IMR-90 (cell line): ENCODE measurements at regions not wholly inside any gene's neighbourhood (a gene's known extent, or its start where the extent isn't known, plus 50 kb on each side); places are given as distances from the start of the nearest gene placed in this dataset.

ENCODE experiments used
- ATAC-seq: fragments of 200-7000 bp; cut with Tn5 transposase; 2 replicates; pipeline ENCODE4 v1.9.1; 2020; ENCODE audit warnings: low read depth, mild to moderate bottlenecking, moderate library complexity
- BruUV-seq: library from RNA; stranded (reverse); fragments of 400-500 nt; replicated peaks from 2 replicates; lab custom pipeline; 2021; lab: Mats Ljungman, UMichigan
- CTCF ChIA-PET: fragments of 300-600 bp; formaldehyde crosslinking; extraction: SDS; loops from one replicate; lab custom pipeline; 2021; ENCODE audit warnings: antibody characterized with exemption; lab: Yijun Ruan, JAX
- POLR2A ChIA-PET: fragments of 300-600 bp; sonication (Branson Sonifier 250); formaldehyde crosslinking; loops from one replicate; lab custom pipeline; 2022; ENCODE audit warnings: antibody characterized with exemption; ENCODE audit not compliant: unreplicated experiment; lab: Charles Lee
- DNase-seq: peaks from one replicate; pipeline ENCODE4 v3.0.0; 2013
- H2AFZ ChIP-seq: replicated peaks from 2 replicates; pipeline ENCODE3; 2013; ENCODE audit warnings: low read length, mild to moderate bottlenecking; ENCODE audit not compliant: poor library complexity
- H2AK5ac ChIP-seq: 2 replicates; pipeline ENCODE4 v1.6.1; 2013; ENCODE audit warnings: low read depth, low read length, inconsistent platforms
- H2AK9ac ChIP-seq: replicated peaks from 2 replicates; pipeline ENCODE3; 2013; ENCODE audit warnings: mild to moderate bottlenecking, low read depth, low read length, moderate library complexity; ENCODE audit not compliant: poor library complexity
- H2BK120ac ChIP-seq: 2 replicates; pipeline ENCODE4 v1.6.1; 2013; ENCODE audit warnings: low read depth, low read length, inconsistent platforms
- H2BK15ac ChIP-seq: 3 replicates; pipeline ENCODE4 v1.6.1; 2013; ENCODE audit warnings: low read depth, low read length, inconsistent platforms
- H2BK20ac ChIP-seq: 2 replicates; pipeline ENCODE4 v1.6.1; 2013; ENCODE audit warnings: low read depth, mild to moderate bottlenecking, inconsistent platforms, low read length, moderate library complexity
- H2BK5ac ChIP-seq: 2 replicates; pipeline ENCODE4 v1.6.1; 2013; ENCODE audit warnings: mild to moderate bottlenecking, low read depth, low read length, inconsistent platforms; ENCODE audit not compliant: poor library complexity, severe bottlenecking
- H3K14ac ChIP-seq: replicated peaks from 2 replicates; pipeline ENCODE4 v1.6.1; 2013; ENCODE audit warnings: low read depth, low read length, inconsistent platforms
- H3K18ac ChIP-seq: 2 replicates; pipeline ENCODE4 v1.6.1; 2013; ENCODE audit warnings: low read depth, low read length, control low read depth
- H3K23ac ChIP-seq: 2 replicates; pipeline ENCODE4 v1.6.1; 2013; ENCODE audit warnings: low read depth, low read length, inconsistent platforms
- H3K27ac ChIP-seq: 2 replicates; pipeline ENCODE4 v1.5.1; 2013; ENCODE audit warnings: mild to moderate bottlenecking, control low read depth, low read length; ENCODE audit not compliant: insufficient read depth
- H3K27me3 ChIP-seq: 2 replicates; pipeline ENCODE4 v1.6.1; 2013; ENCODE audit warnings: low read length; ENCODE audit not compliant: control insufficient read depth, insufficient read depth
- H3K36me3 ChIP-seq: 2 replicates; pipeline ENCODE4 v1.6.1; 2013; ENCODE audit warnings: low read length, mixed read lengths; ENCODE audit not compliant: control insufficient read depth, insufficient read depth
- H3K4ac ChIP-seq: 2 replicates; pipeline ENCODE4 v1.6.1; 2013; ENCODE audit warnings: low read depth, low read length, inconsistent platforms
- H3K4me1 ChIP-seq: 2 replicates; pipeline ENCODE4 v1.6.1; 2013; ENCODE audit warnings: low read length, mixed read lengths; ENCODE audit not compliant: control insufficient read depth, insufficient read depth
- H3K4me2 ChIP-seq: 2 replicates; pipeline ENCODE4 v1.6.1; 2013; ENCODE audit warnings: low read depth, mild to moderate bottlenecking, control low read depth, low read length, moderate library complexity
- H3K4me3 ChIP-seq: 2 replicates; pipeline ENCODE4 v1.5.1; 2013; ENCODE audit warnings: low read depth, mild to moderate bottlenecking, control low read depth, low read length, moderate library complexity; ENCODE audit not compliant: insufficient read depth
- H3K56ac ChIP-seq: 2 replicates; pipeline ENCODE4 v1.6.1; 2013; ENCODE audit warnings: low read length, inconsistent platforms; ENCODE audit not compliant: insufficient read depth; ENCODE audit errors: extremely low read depth
- H3K79me1 ChIP-seq, 2 experiments: 2 replicates each; pipeline ENCODE4 v1.6.1; 2013; ENCODE audit warnings: low read length in 2 of 2, inconsistent platforms in 1 of 2, low read depth in 1 of 2
- H3K9ac ChIP-seq: 2 replicates; pipeline ENCODE4 v1.6.1; 2013; ENCODE audit warnings: low read depth, low read length, control low read depth
- H3K9me1 ChIP-seq: 2 replicates; pipeline ENCODE4 v1.6.1; 2013; ENCODE audit warnings: low read length, inconsistent platforms; ENCODE audit not compliant: insufficient read depth
- H3K9me3 ChIP-seq: 2 replicates; pipeline ENCODE4 v1.6.1; 2013; ENCODE audit warnings: low read length; ENCODE audit not compliant: control insufficient read depth, insufficient read depth
- H4K20me1 ChIP-seq: 2 replicates; pipeline ENCODE4 v1.6.1; 2013; ENCODE audit warnings: low read length, inconsistent platforms; ENCODE audit not compliant: insufficient read depth
- H4K5ac ChIP-seq: 2 replicates; pipeline ENCODE4 v1.6.1; 2013; ENCODE audit warnings: mild to moderate bottlenecking, low read depth, low read length, control low read depth
- H4K8ac ChIP-seq, 2 experiments: 2 replicates each; pipeline ENCODE4 v1.6.1; 2013; ENCODE audit warnings: low read depth in 2 of 2, low read length in 2 of 2, control low read depth in 1 of 2, inconsistent platforms in 1 of 2
- H4K91ac ChIP-seq: 2 replicates; pipeline ENCODE4 v1.6.1; 2013; ENCODE audit warnings: low read depth, low read length, inconsistent platforms; ENCODE audit not compliant: insufficient read depth
- BHLHE40 ChIP-seq: fragments of 150-350 bp; IDR thresholded peaks from 2 replicates; pipeline ENCODE4 v1.6.1; 2016; ENCODE audit warnings: mild to moderate bottlenecking, low read depth, low read length
- CEBPB ChIP-seq: IDR thresholded peaks from 2 replicates; pipeline ENCODE4 v1.6.1; 2012; ENCODE audit warnings: low read depth, low read length, improper control_type of control experiment
- CHD1 ChIP-seq: IDR thresholded peaks from 2 replicates; pipeline ENCODE4 v1.6.1; 2012; ENCODE audit warnings: low read depth, low read length, improper control_type of control experiment
- FOS ChIP-seq: fragments of 150-350 bp; IDR thresholded peaks from 2 replicates; pipeline ENCODE4 v1.6.1; 2016; ENCODE audit warnings: low read depth, low read length
- MAZ ChIP-seq: IDR thresholded peaks from 2 replicates; pipeline ENCODE4 v1.6.1; 2012; ENCODE audit warnings: low read depth, mild to moderate bottlenecking, low read length, improper control_type of control experiment, moderate library complexity, borderline replicate concordance
- MXI1 ChIP-seq: IDR thresholded peaks from 2 replicates; pipeline ENCODE4 v1.6.1; 2012; ENCODE audit warnings: low read depth, mild to moderate bottlenecking, low read length, moderate library complexity, borderline replicate concordance
- NFE2L2 ChIP-seq: fragments of 150-350 bp; IDR thresholded peaks from 2 replicates; pipeline ENCODE4 v1.6.1; 2016; ENCODE audit warnings: low read depth, mild to moderate bottlenecking, low read length
- POLR2A ChIP-seq: IDR thresholded peaks from 2 replicates; pipeline ENCODE4 v1.6.1; 2012; ENCODE audit warnings: mild to moderate bottlenecking, low read depth, low read length
- RAD21 ChIP-seq: IDR thresholded peaks from 2 replicates; pipeline ENCODE4 v1.6.1; 2012; ENCODE audit warnings: low read length, improper control_type of control experiment
- RCOR1 ChIP-seq: IDR thresholded peaks from 2 replicates; pipeline ENCODE4 v1.6.1; 2012; ENCODE audit warnings: mild to moderate bottlenecking, low read length, improper control_type of control experiment; ENCODE audit not compliant: insufficient replicate concordance
- RFX5 ChIP-seq: IDR thresholded peaks from 2 replicates; pipeline ENCODE4 v1.8.0; 2012; ENCODE audit warnings: low read depth, mild to moderate bottlenecking, low read length, moderate library complexity
- SMC3 ChIP-seq: fragments of 150-350 bp; IDR thresholded peaks from 2 replicates; pipeline ENCODE4 v1.6.1; 2016; ENCODE audit warnings: low read depth, mild to moderate bottlenecking, antibody characterized with exemption, low read length, moderate library complexity
- WGBS, 2 experiments: methylation state at CpG; one replicate each; pipeline versions ENCODE4 v1.1.5 to v1.1.7; 2013; ENCODE audit warnings: missing lambda C conversion rate in 2 of 2; ENCODE audit not compliant: insufficient read length in 1 of 2; ENCODE audit errors: extremely low coverage in 2 of 2; 5-methylcytosine and 5-hydroxymethylcytosine counted together
- dilution Hi-C: fragments of 300-500 bp; cut with HindIII; formaldehyde crosslinking; loops from one replicate; pipeline ENCODE4 v1.14.3; 2018; ENCODE audit warnings: low sequenced_read_pairs; ENCODE audit not compliant: unreplicated experiment
- in situ Hi-C: fragments of 300-500 bp; cut with MboI; formaldehyde crosslinking; loops from 3 replicates; pipeline ENCODE4 v1.14.3; 2019; ENCODE audit warnings: low sequenced_read_pairs, inconsistent platforms, mixed read lengths
- intact Hi-C: fragments of 100-400 bp; cut with micrococcal nuclease; formaldehyde crosslinking; loops from 2 replicates; pipeline ENCODE4 v1.10.0; 2022
- TF ChIP-seq, protein P1 (sequence below): fragments of 150-350 bp; IDR thresholded peaks from 2 replicates; pipeline ENCODE4 v1.6.1; 2017; ENCODE audit warnings: mild to moderate bottlenecking, antibody characterized with exemption, low read length, low read depth
- TF ChIP-seq, protein P2 (sequence below): conservative IDR thresholded peaks from 2 replicates; pipeline ENCODE4 v1.5.1; 2012; ENCODE audit warnings: mild to moderate bottlenecking, low read depth, low read length, improper control_type of control experiment
- TF ChIP-seq, protein P3 (sequence below): fragments of 150-350 bp; IDR thresholded peaks from 2 replicates; pipeline ENCODE4 v1.6.1; 2016; ENCODE audit warnings: low read depth, mild to moderate bottlenecking, low read length, moderate library complexity, borderline replicate concordance

DNA sequence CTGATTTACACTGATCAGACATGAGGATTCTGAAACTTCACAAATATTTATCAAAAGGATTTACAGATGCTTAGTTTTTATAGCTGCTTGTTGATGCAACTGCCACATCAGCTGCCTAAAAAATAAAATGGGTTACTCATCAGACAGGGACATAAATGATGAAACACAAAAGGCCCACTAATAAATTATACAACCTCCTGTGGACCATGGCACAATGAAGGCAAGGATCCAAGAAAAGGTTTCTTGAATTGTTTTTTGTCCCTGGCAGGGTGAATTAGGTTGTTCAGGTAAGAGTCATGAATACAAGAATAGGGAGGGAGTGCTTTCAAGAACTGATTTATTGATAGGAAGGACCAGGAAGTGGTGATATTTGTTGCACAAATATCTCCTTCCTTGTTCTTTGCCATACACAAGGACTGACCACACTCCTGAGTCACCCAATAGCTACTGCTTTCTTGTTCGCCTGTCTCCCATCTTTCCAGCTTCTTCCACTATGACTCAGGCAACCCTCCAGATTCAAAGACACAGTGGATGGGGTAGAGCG, 234.5 kb downstream of the AHR start:
- CTCF ChIA-PET = interaction anchor here (0.6 kb wide), 1 partner anchor 19 kb away, joined by 5 read pairs; no protein-coding TSS in a partner anchor
- H2BK120ac ChIP-seq = peak overlapping the region; percentile 86
- H2AFZ ChIP-seq = peak overlapping the region; percentile 7
- peak overlapping the region; percentile 10; the same call in 1 of the 2 replicates for H3K4me2 ChIP-seq
- no TSS peak for BruUV-seq
- H3K4ac ChIP-seq = peak overlapping the region; percentile 30; the same call in 1 of the 2 replicates
- H4K5ac ChIP-seq = no peak overlapping the region
- H3K14ac ChIP-seq = peak overlapping the region; percentile 49; the same call in 1 of the 2 replicates
- no peak overlapping the region for H3K4me3 ChIP-seq
- POLR2A ChIA-PET = no interaction called here
- in situ Hi-C loops = no loop called here
- no peak overlapping the region for H2AK9ac ChIP-seq
- peak overlapping the region; percentile 54 to 72; a peak in 3 of 4 replicates for H4K8ac ChIP-seq
- intact Hi-C loops = loop anchor here (5.0 to 10.0 kb wide), 3 partner anchors 114 to 548 kb away; no protein-coding TSS in a partner anchor
- peak overlapping the region; percentile 81 for H2BK5ac ChIP-seq
- dilution Hi-C loops = no loop called here
- no peaks in the 10 kb centered on the region for H3K79me1 ChIP-seq
- H4K91ac ChIP-seq = peak overlapping the region; percentile 67; the same call in 1 of the 2 replicates
- H3K23ac ChIP-seq = peak overlapping the region; percentile 51; the same call in 1 of the 2 replicates
- H4K20me1 ChIP-seq = no peaks in the 10 kb centered on the region
- H2BK15ac ChIP-seq = peak overlapping the region; percentile 89; the same call in 2 of the 3 replicates
- H3K9ac ChIP-seq = no peak overlapping the region
- no peaks in the 10 kb centered on the region for H3K9me3 ChIP-seq
- H3K27ac ChIP-seq = peak overlapping the region; percentile 30; the same call in 1 of the 2 replicates
- peak; percentile 93 for ATAC-seq
- DNase-seq = peak; percentile 94
- WGBS, 2 experiments = no CpG with 5 or more reads among the region's 2 CpGs
- peak overlapping the region; percentile 79 for H2AK5ac ChIP-seq
- no peaks in the 10 kb centered on the region for H3K27me3 ChIP-seq
- H3K18ac ChIP-seq = peak overlapping the region; percentile 8; the same call in 1 of the 2 replicates
- H3K9me1 ChIP-seq = peaks cover 6% of the 10 kb centered on the region; the same call in 1 of the 2 replicates
- H3K4me1 ChIP-seq = peaks cover 9% of the 10 kb centered on the region
- H2BK20ac ChIP-seq = peak overlapping the region; percentile 86
- H3K36me3 ChIP-seq = no peaks in the 10 kb centered on the region
- H3K56ac ChIP-seq = peak overlapping the region; percentile 40; the same call in 1 of the 2 replicates
- TF ChIP-seq, protein P1, sequence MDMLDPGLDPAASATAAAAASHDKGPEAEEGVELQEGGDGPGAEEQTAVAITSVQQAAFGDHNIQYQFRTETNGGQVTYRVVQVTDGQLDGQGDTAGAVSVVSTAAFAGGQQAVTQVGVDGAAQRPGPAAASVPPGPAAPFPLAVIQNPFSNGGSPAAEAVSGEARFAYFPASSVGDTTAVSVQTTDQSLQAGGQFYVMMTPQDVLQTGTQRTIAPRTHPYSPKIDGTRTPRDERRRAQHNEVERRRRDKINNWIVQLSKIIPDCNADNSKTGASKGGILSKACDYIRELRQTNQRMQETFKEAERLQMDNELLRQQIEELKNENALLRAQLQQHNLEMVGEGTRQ = no peak
- TF ChIP-seq FOS = peak; percentile 69
- TF ChIP-seq SMC3 = no peak
- TF ChIP-seq POLR2A = no peak
- TF ChIP-seq CHD1 = no peak
- TF ChIP-seq NFE2L2 = peak; percentile 29; the same call in 1 of the 2 replicates
- no peak for TF ChIP-seq RFX5
- no peak for TF ChIP-seq RAD21
- no peak for TF ChIP-seq BHLHE40
- no peak for TF ChIP-seq RCOR1
- TF ChIP-seq, protein P2, sequence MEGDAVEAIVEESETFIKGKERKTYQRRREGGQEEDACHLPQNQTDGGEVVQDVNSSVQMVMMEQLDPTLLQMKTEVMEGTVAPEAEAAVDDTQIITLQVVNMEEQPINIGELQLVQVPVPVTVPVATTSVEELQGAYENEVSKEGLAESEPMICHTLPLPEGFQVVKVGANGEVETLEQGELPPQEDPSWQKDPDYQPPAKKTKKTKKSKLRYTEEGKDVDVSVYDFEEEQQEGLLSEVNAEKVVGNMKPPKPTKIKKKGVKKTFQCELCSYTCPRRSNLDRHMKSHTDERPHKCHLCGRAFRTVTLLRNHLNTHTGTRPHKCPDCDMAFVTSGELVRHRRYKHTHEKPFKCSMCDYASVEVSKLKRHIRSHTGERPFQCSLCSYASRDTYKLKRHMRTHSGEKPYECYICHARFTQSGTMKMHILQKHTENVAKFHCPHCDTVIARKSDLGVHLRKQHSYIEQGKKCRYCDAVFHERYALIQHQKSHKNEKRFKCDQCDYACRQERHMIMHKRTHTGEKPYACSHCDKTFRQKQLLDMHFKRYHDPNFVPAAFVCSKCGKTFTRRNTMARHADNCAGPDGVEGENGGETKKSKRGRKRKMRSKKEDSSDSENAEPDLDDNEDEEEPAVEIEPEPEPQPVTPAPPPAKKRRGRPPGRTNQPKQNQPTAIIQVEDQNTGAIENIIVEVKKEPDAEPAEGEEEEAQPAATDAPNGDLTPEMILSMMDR = no peak
- no peak for TF ChIP-seq MAZ
- TF ChIP-seq, protein P3, sequence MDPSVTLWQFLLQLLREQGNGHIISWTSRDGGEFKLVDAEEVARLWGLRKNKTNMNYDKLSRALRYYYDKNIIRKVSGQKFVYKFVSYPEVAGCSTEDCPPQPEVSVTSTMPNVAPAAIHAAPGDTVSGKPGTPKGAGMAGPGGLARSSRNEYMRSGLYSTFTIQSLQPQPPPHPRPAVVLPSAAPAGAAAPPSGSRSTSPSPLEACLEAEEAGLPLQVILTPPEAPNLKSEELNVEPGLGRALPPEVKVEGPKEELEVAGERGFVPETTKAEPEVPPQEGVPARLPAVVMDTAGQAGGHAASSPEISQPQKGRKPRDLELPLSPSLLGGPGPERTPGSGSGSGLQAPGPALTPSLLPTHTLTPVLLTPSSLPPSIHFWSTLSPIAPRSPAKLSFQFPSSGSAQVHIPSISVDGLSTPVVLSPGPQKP = no peak
- TF ChIP-seq CEBPB = peak; percentile 55; the same call in 1 of the 2 replicates
- TF ChIP-seq MXI1 = no peak
